CD14-positive monocyte (primary cell): ENCODE measurements at regions not wholly inside any gene's neighbourhood (a gene's known extent, or its start where the extent isn't known, plus 50 kb on each side); places are given as distances from the start of the nearest gene placed in this dataset.

ENCODE experiments used
- DNase-seq, 3 donors: peaks; one replicate each; pipeline ENCODE4 v3.0.0-alpha.2; 2011 to 2022
- H2AFZ ChIP-seq: 2 replicates; pipeline ENCODE4 v1.6.0; 2012; ENCODE audit warnings: mild to moderate bottlenecking, low read depth, low read length, inconsistent platforms; ENCODE audit not compliant: insufficient read depth, poor library complexity, severe bottlenecking
- H3K27ac ChIP-seq, 2 donors: 1 replicate in 1 of 2; 2 replicates in 1 of 2; pipeline ENCODE4 v1.5.1; 2012 to 2013; ENCODE audit warnings: low read length in 2 of 2, control low read depth in 1 of 2, inconsistent platforms in 1 of 2, low read depth in 1 of 2, mild to moderate bottlenecking in 1 of 2
- H3K27me3 ChIP-seq, 2 donors: one replicate each; pipeline versions ENCODE4 v1.6.0 to v1.6.1; 2011 to 2013; ENCODE audit warnings: low read length in 2 of 2; ENCODE audit not compliant: control insufficient read depth in 2 of 2, insufficient read depth in 2 of 2
- H3K36me3 ChIP-seq, 2 donors: replicated peaks in 1 of 2; 1 replicate in 1 of 2; 2 replicates in 1 of 2; pipeline versions ENCODE4 v1.5.1 to v1.6.1; 2012 to 2013; ENCODE audit warnings: low read length in 2 of 2, control low read depth in 1 of 2, inconsistent platforms in 1 of 2, mild to moderate bottlenecking in 1 of 2; ENCODE audit not compliant: insufficient read depth in 2 of 2, control insufficient read depth in 1 of 2
- H3K4me1 ChIP-seq, 2 donors: 1 replicate in 1 of 2; 2 replicates in 1 of 2; pipeline versions ENCODE4 v1.5.1 to v1.6.1; 2012 to 2013; ENCODE audit warnings: low read length in 2 of 2, control low read depth in 1 of 2, inconsistent platforms in 1 of 2, mild to moderate bottlenecking in 1 of 2, moderate library complexity in 1 of 2; ENCODE audit not compliant: insufficient read depth in 2 of 2, control insufficient read depth in 1 of 2
- H3K4me2 ChIP-seq: replicated peaks from 2 replicates; pipeline ENCODE3; 2012; ENCODE audit warnings: low read length, moderate library complexity, mild to moderate bottlenecking; ENCODE audit not compliant: poor library complexity, severe bottlenecking; ENCODE audit errors: extremely low read depth
- H3K4me3 ChIP-seq, 3 experiments: fragments of 200-600 bp in 1 of 3; sonication (generic) in 1 of 3; replicated peaks in 1 of 3; 1 replicate in 2 of 3; 2 replicates in 1 of 3; pipeline ENCODE4 v1.5.1; 2011 to 2013; ENCODE audit warnings: low read length in 3 of 3, mild to moderate bottlenecking in 3 of 3, control low read depth in 2 of 3, low read depth in 2 of 3, inconsistent platforms in 1 of 3, moderate library complexity in 1 of 3
- H3K79me2 ChIP-seq: 2 replicates; pipeline ENCODE4 v1.6.0; 2012; ENCODE audit warnings: mild to moderate bottlenecking, control low read depth, inconsistent platforms, low read length, moderate library complexity; ENCODE audit not compliant: insufficient read depth
- H3K9ac ChIP-seq: 2 replicates; pipeline ENCODE4 v1.6.0; 2017; ENCODE audit warnings: low read length, mild to moderate bottlenecking; ENCODE audit not compliant: insufficient read depth, poor library complexity, severe bottlenecking
- H3K9me3 ChIP-seq, 2 donors: replicated peaks in 1 of 2; 1 replicate in 1 of 2; 2 replicates in 1 of 2; pipeline versions ENCODE4 v1.5.1 to v1.6.1; 2012 to 2013; ENCODE audit warnings: low read length in 2 of 2, control low read depth in 1 of 2; ENCODE audit not compliant: control insufficient read depth in 1 of 2, insufficient read depth in 1 of 2
- H4K20me1 ChIP-seq: 2 replicates; pipeline ENCODE4 v1.6.0; 2012; ENCODE audit warnings: mild to moderate bottlenecking, low read length, control low read depth, moderate library complexity; ENCODE audit not compliant: insufficient read depth
- H3K27ac Mint-ChIP-seq, 7 donors: one replicate each; pipeline ENCODE4 v1.8.0; 2020; ENCODE audit warnings: mild to moderate bottlenecking in 7 of 7, mixed read lengths in 7 of 7, moderate library complexity in 6 of 7, inconsistent platforms in 2 of 7
- H3K27me3 Mint-ChIP-seq, 3 donors: one replicate each; pipeline ENCODE4 v1.8.0; 2021 to 2022; ENCODE audit warnings: low read depth in 3 of 3, mild to moderate bottlenecking in 3 of 3, mixed read lengths in 3 of 3, moderate library complexity in 3 of 3, inconsistent platforms in 1 of 3
- H3K36me3 Mint-ChIP-seq, 2 donors: one replicate each; pipeline ENCODE4 v1.8.0; 2020; ENCODE audit warnings: mixed read lengths in 2 of 2, inconsistent platforms in 1 of 2, mild to moderate bottlenecking in 1 of 2
- H3K4me1 Mint-ChIP-seq: one replicate; pipeline ENCODE4 v1.8.0; 2020; ENCODE audit warnings: mild to moderate bottlenecking, mixed read lengths
- H3K4me3 Mint-ChIP-seq, 2 donors: one replicate each; pipeline ENCODE4 v1.8.0; 2020; ENCODE audit warnings: mild to moderate bottlenecking in 2 of 2, mixed read lengths in 2 of 2, moderate library complexity in 1 of 2
- H3K9me3 Mint-ChIP-seq, 7 donors: one replicate each; pipeline ENCODE4 v1.8.0; 2020 to 2022; ENCODE audit warnings: mixed read lengths in 7 of 7, mild to moderate bottlenecking in 6 of 7, moderate library complexity in 6 of 7, inconsistent platforms in 2 of 7
- CTCF ChIP-seq: fragments of 200-600 bp; IDR thresholded peaks from one replicate; pipeline ENCODE4 v1.8.0; 2022; ENCODE audit warnings: antibody characterized with exemption, mild to moderate bottlenecking
- WGBS: methylation state at CpG from one replicate; pipeline ENCODE4 v1.1.5; 2013; ENCODE audit warnings: missing lambda C conversion rate; ENCODE audit not compliant: insufficient coverage; 5-methylcytosine and 5-hydroxymethylcytosine counted together
- intact Hi-C, 2 donors: fragments of 100-400 bp; cut with micrococcal nuclease; formaldehyde crosslinking; loops; one replicate each; pipeline versions ENCODE4 v1.15.0 to v1.15.1; 2023

- Mint-ChIP-seq H3K36me3 (no peaks in the 10 kb centered on the region), H3K9me3 (peaks cover 0 to 8% (median 4%) of the 10 kb centered on the region in 7 donors), H3K27ac (no peak overlapping the region), H3K4me1 (no peaks in the 10 kb centered on the region), H3K27me3 (peaks cover 0 to 2% (median 0%) of the 10 kb centered on the region in 3 donors), H3K4me3 (no peak overlapping the region)
- Histone ChIP-seq H3K4me2 (no peak overlapping the region), H3K36me3 (no peaks in the 10 kb centered on the region), H3K4me3 (no peak overlapping the region), H3K79me2 (no peaks in the 10 kb centered on the region), H3K9me3 (peaks cover 3 to 5% of the 10 kb centered on the region in 2 donors), H3K27me3 (no peaks in the 10 kb centered on the region), H3K9ac (no peak overlapping the region), H4K20me1 (no peaks in the 10 kb centered on the region), H2AFZ (no peak overlapping the region), H3K27ac (no peak overlapping the region), H3K4me1 (no peaks in the 10 kb centered on the region)
- WGBS: 84% methylated on average over 3 of the region's 5 CpGs
- intact Hi-C loops: no loop called here
- no peak for TF ChIP-seq CTCF
- no peak for DNase-seq
Observed at GRCh38 chr18:40049716-40050115, 1905.3 kb upstream of the PIK3C3 start.

- no peaks in the 10 kb centered on the region for H3K36me3 ChIP-seq
- TF ChIP-seq CTCF: no peak
- no peak overlapping the region for H3K27ac ChIP-seq
- H2AFZ ChIP-seq: no peak overlapping the region
- intact Hi-C loops: no loop called here
- Mint-ChIP-seq H3K36me3 (no peaks in the 10 kb centered on the region), H3K27me3 (peaks cover 0 to 2% (median 0%) of the 10 kb centered on the region in 3 donors), H3K27ac (no peak overlapping the region), H3K4me1 (no peaks in the 10 kb centered on the region), H3K9me3 (peaks cover 0 to 8% (median 4%) of the 10 kb centered on the region in 7 donors), H3K4me3 (no peak overlapping the region)
- no peaks in the 10 kb centered on the region for H3K4me1 ChIP-seq
- H3K79me2 ChIP-seq: no peaks in the 10 kb centered on the region
- H3K27me3 ChIP-seq: no peaks in the 10 kb centered on the region
- H3K9ac ChIP-seq: no peak overlapping the region
- no peak overlapping the region for H3K4me2 ChIP-seq
- H3K4me3 ChIP-seq: no peak overlapping the region
- peaks cover 3 to 5% of the 10 kb centered on the region in 2 donors for H3K9me3 ChIP-seq
- WGBS: 94% methylated on average over 5 of the region's 17 CpGs
- DNase-seq: no peak
- H4K20me1 ChIP-seq: no peaks in the 10 kb centered on the region
Observed at GRCh38 chr18:40048886-40049650, 1906.0 kb upstream of the PIK3C3 start.
